NCI-H2196 treated with DMSO at 0.1 percent for 48 hours (cell line): ENCODE measurements at regions not wholly inside any gene's neighbourhood (a gene's known extent, or its start where the extent isn't known, plus 50 kb on each side); places are given as distances from the start of the nearest gene placed in this dataset.

Experiments
- DNase-seq: peaks from one replicate; lab custom pipeline; 2025; ENCODE audit not compliant: unreplicated experiment; lab: John Stamatoyannopoulos, UW

DNA sequence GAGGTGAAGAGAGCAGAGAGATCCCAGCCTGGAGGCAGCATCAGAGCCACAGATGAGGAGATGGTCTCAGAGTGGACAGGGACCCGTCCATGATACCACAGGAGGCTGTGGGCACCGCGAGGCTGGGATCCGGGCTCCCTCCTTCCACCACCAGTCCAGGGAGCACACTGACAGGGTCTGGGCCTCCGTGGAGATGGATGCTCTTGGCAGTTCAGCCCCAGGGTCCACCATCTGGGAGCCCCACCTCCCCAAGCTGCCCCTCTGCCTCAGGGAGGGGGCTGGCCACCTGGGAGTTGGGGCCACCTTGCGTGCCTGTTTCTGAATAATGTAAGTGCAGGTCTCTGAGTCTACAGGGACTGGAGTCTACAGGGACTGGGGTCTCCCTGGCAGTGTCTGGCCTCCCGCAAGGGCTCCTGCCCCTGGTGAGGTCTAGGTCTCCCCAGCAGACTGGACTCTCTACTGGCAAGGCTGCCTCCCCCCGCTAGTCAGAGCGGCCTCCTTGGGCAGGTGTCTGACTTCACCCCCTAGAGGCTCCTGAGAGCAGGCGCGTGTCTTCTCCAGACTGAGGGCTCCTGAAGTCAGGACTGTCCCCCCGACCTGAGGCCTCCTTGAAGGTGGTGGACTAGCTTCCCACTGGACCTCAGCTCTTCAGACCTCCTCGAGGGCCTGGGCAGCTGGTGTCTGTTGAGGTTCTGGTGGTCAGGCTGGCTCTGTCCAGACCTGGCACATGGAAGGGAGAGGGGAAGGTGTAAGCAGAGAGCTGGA, 218.5 kb downstream of the PTPRU start:
- no peak for DNase-seq

DNA sequence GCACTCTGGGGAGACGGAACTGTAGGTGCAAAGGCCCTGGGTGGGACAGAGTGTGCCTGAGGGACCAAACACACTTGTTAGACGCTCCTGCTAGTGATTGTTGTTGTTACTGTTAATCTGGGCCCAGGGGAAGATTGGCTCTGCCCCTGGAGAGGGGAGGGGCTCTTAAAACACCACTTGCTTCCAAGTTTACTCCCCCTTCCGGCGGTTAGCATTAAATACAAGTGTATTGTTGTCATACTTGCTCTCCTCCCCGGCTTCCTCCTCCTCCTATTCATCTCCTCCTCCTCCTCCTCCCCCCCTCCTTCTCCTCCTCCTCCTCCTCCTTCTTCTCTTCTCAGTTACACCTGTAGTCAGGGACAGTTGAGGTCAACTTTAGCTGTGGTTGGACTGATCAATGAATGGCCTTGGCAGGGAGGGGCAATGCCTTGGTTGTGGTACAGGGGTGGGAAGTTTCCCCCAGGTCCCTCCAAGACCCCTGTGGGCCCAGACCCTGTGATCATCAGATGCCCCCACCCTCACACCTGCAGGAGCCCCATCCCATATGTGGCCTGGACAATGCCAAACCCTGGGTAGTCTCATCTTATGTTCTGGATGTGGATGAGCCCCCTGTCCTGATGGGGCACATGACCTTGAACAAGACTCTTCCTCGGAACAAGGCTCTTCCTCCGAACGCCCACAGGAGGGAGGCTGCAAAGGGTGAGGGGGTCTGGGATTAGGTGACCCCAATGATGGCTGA, 217.3 kb downstream of the PTPRU start:
- no peak for DNase-seq

DNA sequence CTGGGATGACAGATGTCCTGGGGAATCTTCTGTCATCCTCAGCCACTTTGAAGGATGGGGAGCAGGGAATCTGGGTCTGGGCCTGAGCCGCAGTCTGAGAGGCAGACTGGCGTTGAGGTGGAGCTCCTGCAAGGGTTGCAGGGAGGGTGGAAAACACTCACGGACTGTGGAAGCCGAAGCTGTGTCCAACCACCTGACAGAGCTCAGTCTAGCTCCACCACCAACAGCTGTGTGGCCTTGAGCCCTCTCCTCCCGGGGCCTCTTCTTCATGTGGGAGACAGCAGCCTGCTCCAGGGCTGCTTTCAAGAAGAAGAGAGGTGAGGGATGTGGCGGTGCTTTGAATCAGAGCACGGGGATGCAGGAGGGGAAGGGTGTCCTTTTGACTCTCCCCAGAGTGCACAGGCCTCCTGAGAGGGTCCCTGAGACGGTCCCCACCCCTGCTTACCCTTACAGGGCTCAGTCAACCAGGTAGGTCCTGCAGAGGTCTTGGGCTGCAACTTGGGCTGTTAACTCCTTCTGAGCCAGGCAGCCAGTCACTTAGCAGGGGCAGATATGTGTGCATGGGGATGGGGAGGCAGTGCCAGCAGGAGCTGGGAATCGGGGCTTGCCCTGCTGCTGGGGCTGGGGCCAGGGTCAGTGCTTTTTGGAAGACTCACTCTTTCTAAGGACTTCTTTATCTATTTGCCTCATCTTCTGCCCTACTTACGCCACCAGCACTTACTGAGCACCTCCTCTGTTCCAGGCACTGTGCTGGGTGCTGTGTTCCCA, 216.3 kb downstream of the PTPRU start:
- DNase-seq = no peak

GRCh38 chr1:29451368-29451892, 215.1 kb downstream of the PTPRU start:
- no peak for DNase-seq

GRCh38 chr1:29450591-29450990, 214.3 kb downstream of the PTPRU start:
- no peak for DNase-seq

DNA sequence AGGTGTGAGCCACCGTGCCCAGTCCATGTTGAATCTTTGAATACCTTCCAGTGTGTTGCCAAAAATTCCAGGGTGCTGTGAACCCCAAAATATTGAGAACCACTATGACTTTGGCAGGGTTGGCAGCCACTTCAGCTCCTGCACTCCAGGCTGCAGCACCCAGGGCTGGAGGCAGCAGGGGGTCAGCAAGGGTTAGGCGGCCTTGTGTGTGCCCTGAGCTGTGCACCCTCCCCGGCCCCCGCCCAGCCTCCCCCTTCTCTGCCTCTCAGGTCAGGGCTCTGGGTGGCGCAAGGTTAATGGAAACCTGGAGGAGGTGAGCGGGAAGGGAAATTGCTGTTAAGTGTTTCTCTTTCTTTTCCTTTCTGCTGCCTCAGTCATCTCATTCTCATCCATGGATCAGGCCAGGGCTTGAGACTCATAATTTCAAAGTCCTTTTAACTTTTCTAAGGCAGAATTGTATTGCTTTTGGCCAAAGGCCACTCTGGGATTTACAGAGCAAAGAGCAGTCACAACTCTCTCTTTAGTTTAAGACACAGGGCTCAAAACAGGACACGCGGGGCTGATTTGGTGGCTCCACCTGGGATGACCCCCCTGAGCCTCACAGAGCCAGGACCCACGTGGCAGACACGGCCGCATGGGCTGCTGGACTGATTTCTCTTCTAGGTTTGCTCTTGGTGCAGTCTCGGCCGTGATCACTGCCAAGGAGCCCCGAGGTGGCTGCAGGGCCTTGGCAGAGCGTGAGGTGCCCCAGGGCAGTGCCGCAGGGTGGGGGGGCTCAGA, 212.3 kb downstream of the PTPRU start:
- DNase-seq = no peak

DNA sequence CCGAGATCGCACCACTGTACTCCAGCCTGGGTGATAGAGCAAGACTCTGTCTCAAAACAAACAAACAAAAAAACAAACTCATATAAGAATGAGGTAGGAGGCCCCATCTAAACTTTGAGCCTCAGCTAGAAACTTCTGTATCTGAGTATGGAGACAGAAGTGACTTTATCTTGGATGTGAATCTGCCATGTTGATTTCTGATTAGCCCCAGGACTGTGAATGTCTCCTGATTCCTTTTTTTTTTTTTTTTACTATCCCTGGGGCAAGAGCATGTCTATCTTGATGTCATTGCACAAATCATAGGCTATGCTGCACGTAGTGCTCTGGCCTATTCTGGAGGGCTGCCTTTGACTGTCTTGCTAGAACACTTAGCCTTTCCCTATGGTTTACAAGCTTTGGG, 211.0 kb downstream of the PTPRU start:
- DNase-seq = no peak

DNA sequence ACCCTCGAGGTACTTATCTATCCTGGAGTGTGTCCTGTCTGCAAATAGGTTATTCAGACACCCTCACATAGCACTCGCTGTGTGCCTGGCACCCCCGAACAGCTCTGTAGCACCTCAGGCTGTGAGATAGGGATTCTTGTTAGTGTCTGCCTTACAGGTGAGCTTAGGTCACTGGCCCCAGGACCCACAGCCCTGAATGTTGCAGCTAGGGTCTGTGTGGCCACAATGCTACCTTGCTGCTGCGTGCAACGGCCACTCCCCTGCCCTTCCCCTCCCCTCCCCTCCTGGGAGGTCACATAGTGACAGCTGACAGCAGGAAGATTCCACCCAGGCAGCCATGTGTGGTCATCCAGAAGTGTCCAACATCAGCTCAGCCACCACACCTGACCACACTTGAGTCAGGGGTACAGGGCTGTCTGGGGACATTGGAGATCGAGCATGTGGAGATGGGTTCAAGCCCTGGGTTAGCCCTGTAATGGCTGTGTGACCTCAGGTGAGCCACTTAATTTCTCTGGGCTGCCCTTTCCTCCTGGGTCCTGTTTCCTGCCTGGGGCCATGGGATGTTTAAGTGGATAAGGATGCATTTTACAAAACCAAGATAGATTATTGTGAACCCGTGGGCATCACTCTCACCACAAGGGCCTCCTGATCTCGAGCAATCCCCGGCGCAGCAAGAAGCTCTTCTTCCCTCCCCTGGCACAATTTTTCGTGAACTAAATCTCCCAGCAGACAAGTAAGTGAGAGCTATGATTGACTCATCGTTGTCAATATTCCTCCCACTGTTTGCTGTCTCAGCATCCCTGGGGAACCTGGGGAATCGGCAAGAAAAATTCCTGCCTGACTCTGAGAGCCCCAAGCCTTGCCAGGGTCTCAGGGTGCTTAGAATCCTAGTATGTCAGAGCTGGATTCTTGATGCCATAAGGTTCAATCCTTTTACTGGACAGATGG, 208.7 kb downstream of the PTPRU start:
- DNase-seq = no peak

DNA sequence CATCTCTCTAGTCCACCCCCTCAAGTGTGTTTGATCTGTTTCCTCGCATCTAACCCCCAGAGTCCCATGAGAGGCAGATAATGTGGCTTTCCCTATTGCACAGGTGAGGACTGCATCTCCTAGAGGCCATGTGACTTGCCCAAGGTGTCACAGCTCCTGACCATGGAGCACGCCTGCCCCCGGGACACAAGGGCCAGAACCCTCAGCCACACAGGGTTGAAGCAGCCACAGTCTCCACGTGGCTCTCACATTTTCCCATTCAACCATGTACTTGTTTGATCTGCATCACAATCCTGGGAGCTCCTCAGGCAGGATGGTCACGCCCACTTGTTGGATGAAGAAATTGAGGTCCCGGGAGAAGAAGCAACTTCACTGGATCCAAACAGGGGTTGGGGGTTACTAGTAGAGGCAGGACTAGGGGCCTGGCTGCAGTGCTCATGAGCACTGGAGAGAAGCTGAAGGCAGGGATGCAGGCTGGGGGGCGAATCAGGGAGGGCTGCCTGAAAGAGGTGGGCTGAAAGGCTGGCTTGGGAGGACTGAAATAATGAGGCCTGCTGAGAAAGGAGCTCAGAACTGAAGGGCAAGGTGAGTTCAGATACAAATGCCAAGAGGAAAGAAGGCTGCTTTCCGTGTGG, 207.9 kb downstream of the PTPRU start:
- no peak for DNase-seq

GRCh38 chr1:29441916-29442668, 205.8 kb downstream of the PTPRU start:
- no peak for DNase-seq

DNA sequence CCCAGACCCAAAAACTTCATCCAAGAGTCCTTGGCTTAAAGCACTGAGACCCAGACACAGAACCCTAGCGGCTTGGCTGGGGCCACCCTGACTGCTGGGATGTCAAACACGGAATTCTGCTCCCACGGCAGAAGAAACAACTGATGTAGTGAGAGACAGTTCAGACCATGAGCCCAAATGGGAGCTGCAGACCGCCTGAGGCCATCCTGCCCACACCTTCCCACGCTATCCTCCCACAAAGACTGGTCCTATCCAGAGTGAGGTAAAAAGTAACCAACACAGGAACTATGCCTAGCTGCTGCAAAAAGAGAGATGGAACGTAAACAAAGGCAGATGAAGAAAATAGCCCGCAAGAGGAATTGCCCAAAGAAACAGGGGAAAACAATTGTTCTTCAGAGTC, 203.3 kb downstream of the PTPRU start:
- DNase-seq = no peak

- no peak for DNase-seq
These were observed 202.7 kb downstream of the PTPRU start for GRCh38 chr1:29438991-29439390.

- DNase-seq = no peak
These were observed 201.6 kb downstream of the PTPRU start for GRCh38 chr1:29437946-29438345.

DNA sequence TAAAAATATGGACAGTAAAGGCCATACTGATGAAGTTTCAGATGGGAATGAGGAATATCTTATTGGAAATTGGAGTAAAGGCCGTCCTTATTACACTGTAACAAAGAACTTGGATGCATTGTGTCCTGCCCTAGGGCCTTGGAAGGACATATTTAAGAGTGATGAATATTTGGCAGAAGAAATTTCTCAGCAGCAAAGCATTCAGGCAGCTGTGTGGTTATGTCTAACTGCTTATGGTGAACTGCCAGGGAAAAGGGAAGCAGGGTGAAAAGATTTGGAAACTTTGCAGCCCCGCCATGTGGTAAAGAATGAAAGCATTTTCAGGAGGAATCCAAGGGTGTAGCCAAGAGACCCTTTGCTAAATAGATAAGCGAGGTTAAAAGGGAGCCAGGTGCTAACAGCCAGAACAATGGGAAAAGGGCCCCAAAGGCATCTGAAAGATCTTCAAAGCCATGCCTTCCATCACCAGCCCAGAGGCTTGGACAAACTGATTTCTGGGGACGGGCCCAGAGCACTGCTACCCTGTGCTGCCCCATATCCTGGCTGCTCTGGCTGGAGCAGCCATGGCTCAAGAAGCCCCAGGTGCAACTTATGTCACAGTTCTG, 200.0 kb downstream of the PTPRU start:
- DNase-seq = no peak

DNA sequence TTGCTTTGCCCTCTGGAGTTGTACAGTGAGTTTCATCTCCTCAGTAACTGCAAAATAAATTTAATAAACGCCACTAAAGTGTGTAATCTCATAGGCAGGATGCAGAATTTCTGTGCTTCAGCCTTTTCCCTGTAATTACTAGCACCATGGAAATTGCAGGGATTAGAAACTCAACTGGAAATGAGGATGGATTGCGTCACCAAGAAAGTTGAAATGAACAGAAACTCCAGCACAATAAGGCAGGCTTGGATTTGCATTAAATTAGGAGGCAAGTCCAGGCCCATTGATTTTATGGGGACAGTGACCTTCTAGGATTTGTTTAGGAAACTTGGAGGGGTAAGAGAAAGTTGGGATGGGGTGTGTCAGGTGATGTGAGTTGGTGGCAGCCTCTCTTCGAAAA, 197.5 kb downstream of the PTPRU start:
- DNase-seq = no peak

DNA sequence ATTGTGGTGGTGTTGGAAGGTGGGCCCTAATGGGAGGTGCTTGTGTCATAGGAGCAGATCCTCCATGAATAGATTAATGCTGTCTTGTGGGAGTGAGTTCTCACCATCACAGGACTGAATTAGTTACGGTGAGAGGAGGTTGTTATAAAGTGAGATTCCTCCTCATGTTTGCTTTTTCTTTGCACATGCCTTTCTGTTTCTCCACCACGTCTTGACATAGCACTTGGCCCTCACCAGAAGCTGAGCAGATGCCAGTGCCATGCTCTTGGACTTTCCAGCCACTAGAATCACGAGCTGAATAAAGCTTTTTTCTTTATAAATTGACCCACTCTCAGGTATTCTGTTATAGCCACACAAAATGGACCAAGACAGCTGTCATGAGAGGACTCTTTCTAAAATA, 194.8 kb downstream of the PTPRU start:
- no peak for DNase-seq

- DNase-seq = no peak
These were observed 193.3 kb downstream of the PTPRU start for GRCh38 chr1:29429656-29430055.

GRCh38 chr1:29428997-29429396, 192.7 kb downstream of the PTPRU start:
- DNase-seq = no peak
